Stimulated activated CD4-positive, alpha-beta T cell treated with anti-CD3 and anti-CD28 coated beads, TNF-alpha, amount 100 ng/mL, for 24 hours (primary cell): ENCODE measurements at regions not wholly inside any gene's neighbourhood (a gene's known extent, or its start where the extent isn't known, plus 50 kb on each side); places are given as distances from the start of the nearest gene placed in this dataset.

Experiments
- DNase-seq, 3 experiments: peaks; one replicate each; pipeline ENCODE4 v3.0.0-alpha.2; 2020; ENCODE audit warnings: low read depth in 3 of 3

DNA sequence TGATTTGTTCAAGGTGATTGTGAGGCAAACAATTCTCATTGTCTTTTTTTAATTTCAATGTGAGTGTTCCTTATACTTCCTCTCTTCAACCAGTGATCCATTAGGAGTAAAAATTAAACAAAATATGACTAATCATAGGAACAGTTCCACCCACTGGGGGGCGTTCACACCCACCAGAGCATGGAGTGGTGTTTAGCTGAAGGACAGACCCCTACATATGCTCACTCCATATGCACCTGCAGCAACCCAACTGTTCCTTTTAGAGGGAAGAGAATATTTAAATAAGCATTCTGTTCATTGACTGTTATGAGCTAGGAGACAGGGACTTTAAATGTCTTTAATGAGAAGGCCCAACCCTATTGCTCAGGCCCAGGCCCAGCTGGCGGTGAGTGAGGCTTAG is 78.7 kb upstream of the DRD2 start:
- DNase-seq: no peak

GRCh38 chr11:113553235-113553634 is 78.0 kb upstream of the DRD2 start:
- DNase-seq: no peak

DNA sequence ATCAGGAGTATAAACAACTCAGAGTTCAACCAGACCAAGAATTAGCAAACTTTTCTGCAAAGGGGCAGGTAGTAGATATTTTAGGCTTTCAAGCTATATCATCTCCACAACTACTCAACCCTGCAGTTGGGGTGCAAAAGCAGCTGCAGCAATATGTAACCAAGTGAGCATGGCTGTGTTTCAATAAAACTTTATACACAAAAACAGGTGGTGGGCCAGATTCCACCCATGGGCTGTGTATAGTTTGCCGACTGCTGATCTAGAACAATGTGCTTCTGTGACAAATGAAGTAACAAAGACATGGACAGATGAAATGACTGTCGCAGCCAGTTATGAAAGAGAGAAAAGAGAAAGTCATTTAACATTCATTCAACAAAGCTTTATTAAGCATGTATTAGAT is 77.1 kb upstream of the DRD2 start:
- DNase-seq: no peak

- DNase-seq: no peak
Measured at GRCh38 chr11:113551645-113552044, 76.4 kb upstream of the DRD2 start.

DNA sequence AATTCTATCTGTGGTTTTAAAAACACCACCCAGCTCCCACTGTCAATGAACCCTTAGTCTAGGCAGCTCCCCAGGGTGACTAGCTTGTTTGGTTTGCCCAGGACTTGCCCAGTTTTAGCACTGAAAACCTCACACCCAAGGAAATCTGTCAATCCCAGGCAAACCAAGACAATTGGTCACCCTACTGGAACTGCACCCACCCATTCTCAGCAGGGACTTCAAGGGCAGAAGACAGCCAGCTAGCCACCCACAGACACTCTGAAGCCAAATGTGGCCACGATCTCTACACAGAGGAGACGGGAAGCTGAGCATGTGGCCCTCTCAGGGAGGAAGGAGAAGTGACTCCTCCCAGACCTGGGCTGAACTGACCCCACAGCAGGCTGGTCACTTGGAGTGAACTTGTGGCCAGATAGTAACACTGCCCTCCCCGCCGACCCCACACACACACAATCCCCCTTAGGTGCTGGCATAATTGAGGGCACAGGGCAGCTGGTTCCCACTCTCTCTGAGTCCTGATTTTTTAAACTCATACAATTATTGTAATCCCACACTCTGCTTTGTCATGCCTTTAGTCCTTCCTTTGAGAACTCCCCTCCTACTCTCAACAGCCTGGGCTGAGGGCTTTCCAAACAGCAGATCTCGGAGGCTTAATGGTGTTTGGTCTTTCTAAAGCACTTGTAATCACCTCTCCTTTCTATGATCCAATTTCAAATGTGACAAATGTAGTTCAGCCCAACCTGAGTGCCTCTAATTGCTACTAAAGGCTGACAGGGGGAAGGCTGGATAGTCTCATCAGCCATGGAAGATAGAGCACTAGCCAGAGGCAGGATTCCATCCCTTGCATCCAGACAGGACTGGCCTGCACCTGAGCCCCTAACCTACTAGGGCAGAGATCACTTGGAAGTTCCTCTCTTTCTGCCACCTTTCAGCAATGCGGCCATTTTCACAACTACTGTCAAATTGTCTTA is 74.7 kb upstream of the DRD2 start:
- no peak for DNase-seq

DNA sequence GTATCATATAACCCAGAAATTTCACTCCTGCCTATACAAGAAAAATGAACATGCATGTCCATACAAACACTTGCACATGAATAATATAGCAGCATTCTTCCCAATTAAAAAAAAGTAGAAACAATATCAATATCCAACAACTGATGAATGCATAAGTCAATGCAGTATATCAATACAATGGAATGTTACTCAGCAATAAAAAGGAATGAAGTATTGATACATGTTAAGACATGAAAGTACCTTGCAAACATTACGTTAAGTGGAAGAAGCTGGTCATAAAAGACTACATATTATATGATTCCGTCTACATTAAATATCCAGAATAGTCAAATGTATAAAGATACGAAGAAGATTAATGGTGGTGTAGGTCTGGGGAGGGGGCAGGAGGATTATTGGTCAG is 73.9 kb upstream of the DRD2 start:
- no peak for DNase-seq

- DNase-seq: no peak
Measured at GRCh38 chr11:113547739-113548138, 72.5 kb upstream of the DRD2 start.

GRCh38 chr11:113546757-113547507 is 71.7 kb upstream of the DRD2 start:
- no peak for DNase-seq

DNA sequence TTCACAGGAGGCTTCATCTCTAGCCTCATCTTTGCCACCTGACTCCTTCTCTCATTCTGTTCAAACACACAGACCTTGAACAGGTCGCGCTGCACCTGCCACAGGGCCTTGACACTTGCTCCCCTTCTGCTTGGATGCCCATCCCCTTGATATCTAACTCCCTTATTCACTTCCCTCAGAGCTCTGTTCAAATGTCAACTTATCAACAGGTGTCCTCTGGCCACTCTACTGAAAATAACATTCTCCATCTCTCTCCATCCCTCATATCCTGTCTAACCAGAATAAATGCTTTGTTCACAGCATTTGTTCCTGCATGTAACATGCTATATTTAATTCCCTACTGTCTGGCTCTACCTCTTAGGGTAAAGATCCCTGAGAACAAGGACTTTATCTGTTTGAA is 67.2 kb upstream of the DRD2 start:
- DNase-seq: no peak

- no peak for DNase-seq
Measured at GRCh38 chr11:113540416-113541330, 65.5 kb upstream of the DRD2 start.

DNA sequence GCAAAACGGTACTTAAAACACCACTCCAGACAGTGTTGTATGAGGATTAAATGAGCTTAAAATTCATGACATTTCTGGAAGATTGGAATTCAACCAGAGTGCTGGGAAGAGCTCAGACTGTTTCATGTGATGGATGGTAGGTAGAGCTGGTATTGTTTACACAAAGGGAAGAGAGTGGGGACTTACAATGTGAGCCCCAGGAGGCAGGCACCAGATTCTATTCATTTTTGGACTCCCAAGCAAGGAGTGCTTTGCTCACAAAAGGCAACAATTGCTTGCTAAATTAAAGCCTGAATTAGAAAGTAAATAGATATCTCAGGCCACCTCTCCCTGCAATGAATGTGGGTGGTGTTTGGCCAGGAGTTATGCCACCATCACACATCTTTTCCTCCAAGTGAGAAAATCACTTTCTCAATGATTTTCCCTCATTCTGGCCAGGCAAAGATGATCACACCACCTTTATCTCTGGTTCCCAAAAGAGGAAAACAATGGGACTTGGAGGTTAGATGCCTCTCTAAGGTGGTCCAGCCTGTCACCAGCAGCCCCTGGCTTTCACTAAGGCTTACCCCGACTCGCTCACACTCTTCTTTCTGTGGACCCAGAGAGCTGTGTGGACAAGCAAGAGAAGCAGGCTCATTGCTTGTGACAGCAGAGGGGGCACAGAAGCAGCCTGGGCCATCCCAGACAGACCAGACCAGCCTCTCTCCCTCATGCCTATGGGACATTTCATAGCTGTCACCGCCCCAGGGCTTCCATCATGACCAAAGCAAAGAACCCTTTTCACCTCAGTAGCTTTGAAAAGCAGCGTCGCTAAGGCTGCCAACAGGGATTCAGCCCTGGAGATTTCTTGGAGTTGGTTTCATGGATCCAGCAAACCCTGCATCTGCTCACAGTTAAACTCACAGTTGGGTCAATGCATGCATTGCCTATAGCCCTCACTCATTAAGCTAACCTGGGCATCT is 63.5 kb upstream of the DRD2 start:
- no peak for DNase-seq

GRCh38 chr11:113534625-113535024 is 59.4 kb upstream of the DRD2 start:
- DNase-seq: no peak

DNA sequence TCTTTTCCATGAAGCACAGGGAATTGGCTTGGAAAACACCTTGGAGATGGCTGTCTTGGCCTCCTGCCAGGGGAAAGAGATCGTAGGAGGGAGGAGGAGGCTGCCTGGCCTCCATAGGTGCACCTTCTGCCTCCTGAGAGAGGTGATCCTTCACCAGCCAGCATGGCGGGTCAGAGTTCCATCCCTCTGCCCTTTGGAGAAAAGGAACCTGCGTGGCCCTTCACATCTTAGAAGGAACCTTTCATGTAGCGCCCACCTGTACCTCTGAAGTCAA is 58.2 kb upstream of the DRD2 start:
- no peak for DNase-seq

- DNase-seq: peak; percentile 20 to 50 (median 27)
Measured at GRCh38 chr11:113532697-113533424, 57.7 kb upstream of the DRD2 start.

DNA sequence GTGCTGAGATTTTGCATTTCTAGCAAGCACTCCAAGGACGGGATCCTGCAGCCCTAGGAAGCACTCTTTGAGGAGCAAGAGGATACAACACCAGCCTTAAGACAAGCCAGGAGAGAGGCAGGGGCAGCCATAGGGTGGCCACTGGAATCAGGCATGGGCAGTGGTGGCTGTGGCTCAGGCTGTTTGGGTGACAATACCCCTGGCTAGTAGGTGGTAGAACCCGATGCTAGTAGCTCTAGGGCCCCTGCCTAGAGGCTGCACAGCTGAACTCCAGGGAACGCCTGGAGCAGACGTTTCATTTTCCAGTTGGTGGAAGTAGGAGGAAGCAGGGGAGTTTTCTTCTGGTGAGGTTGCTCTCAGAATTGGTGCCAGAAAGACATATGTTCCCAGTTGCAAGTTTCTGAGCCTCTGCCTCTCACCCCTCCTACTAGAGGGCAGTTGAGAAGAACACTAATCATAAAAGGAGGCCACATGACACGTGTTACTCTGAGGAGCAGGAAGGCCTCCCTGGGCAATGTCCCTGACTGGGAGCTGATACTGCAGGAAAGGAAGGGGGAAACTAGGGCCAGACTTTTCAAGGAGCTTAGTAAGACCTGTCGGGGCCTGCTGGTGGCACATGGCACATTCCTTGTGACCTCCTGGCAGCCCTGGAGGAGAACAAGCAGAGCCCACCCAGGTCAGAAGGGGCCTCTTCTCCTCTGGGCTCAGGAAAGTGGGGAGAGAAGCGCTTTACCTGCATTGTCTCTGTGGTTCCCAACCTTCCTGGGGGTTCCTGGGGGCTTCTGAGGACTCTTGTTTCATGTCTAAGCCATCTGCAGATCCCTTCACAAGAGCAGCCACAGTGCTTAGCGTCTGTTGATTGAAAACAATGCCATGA is 56.6 kb upstream of the DRD2 start:
- no peak for DNase-seq

DNA sequence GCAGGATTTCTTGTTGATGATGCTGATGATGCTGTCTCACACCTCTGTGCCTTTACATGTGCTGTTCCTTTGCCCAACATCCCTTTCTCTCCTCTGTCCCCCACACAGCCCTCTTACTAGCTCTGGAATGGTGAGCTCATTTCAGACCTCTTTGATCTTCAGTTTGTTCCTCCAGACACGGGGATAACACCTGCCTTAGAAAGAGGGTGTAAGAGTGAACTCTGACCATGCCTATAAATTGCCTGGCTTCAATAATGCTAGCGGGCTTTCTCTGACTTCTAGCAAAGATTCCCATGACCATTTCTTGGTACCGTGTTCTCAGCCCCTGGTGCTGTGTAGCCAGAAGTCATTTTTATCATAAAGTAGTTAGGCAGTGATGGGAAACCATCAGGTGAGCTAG is 55.9 kb upstream of the DRD2 start:
- DNase-seq: no peak

DNA sequence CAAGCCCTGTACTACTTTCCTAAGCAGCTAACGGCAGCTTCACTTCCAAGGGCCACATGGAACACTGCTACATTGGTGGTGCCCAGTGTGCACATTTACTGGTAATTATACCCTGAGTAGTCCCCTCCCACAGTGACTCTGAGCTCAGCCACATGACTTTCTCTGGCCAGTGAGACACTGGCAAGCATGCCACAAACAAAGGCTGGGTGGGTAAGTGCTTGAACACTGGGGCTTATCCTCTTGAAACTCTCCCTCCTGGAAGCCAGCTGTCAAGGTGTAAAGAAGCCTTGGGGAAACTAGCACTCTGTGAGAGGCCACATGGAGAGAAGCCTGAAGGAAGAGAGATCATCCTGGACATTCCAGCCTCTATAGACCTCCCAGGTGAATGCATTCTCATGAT is 54.4 kb upstream of the DRD2 start:
- no peak for DNase-seq

DNA sequence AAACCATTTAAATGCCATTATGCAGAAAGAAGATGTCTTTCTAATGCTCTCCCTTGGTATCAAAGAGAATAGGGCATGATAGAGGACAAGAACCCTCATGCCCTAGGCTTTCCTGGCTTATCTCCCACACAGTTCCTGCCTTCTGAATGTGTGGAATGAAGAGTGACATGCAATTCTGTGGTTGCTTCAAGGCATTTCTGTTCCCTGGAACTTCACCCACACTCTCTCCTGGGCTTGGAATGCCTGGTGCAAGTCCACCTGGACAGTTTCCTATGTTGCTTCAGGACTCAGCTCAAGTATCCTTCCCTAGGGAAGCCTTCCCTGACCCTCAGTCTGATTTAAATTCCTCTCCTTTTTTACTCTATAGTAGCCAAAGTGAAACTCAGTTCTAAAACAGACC is 53.8 kb upstream of the DRD2 start:
- no peak for DNase-seq

DNA sequence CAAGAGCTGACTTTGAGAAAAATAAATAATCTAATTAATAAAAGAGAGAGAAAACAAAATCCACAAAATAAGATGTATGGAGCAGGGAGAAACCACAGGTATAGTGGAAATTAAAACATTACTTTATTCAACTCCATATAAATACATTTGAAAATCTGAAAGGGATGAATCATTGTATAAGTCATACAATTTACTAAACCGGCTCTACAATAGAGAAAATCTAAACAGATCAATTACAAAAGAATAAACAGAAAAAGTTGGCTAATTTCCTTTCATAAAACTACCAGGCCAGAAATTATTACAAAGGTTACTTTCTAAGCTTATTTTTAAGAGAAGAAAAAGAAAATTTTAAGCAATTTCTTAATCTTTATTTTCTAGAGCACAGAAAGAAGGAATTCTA is 51.3 kb upstream of the DRD2 start:
- DNase-seq: no peak
